HG03139 (cell line): ENCODE measurements at regions not wholly inside any gene's neighbourhood (a gene's known extent, or its start where the extent isn't known, plus 50 kb on each side); places are given as distances from the start of the nearest gene placed in this dataset.

ENCODE experiments used
- ATAC-seq: cut with Tn5 transposase; IDR thresholded peaks from one replicate; pipeline ENCODE4 v1.9.1; 2021; ENCODE audit not compliant: unreplicated experiment

DNA sequence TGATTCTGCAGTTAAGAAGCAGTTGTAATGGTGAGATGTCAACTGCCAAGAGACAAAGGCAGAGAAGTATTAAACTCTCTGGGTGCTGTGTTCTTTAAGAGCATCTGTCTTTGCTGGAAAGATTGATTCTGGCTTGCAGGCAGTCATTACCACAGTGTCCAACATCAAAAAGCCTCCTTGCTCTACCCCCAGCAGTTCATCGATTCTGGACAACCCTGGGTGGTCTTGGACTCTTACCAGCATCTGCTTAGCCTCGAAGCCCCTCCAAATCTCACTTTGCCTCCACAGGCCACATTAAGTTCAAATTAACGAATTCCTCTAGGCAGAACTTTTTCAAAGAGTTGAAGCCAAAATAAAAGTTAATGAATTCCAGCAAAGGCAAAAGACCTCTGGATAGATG lies 1061.4 kb downstream of the TSN start:
- ATAC-seq, result no peak

DNA sequence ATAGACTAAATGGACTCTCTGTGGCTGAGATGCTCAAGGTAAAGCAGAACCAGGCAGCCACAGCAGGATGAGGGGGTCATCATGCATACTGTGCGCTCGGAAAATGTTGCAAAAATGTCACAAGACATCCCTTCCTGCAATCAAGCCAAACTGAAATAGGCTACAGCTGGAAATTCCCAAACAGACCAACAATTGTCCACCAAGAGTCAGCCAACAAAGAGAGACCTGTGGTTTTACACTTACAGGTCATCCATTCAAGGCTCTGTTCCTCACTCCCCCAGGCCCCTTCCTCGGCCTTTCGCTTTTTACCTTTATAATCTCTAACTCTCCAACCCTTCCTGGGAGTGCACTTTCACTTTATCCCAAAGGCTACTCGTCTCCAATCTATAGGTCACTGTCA lies 1066.9 kb downstream of the TSN start:
- no peak for ATAC-seq

DNA sequence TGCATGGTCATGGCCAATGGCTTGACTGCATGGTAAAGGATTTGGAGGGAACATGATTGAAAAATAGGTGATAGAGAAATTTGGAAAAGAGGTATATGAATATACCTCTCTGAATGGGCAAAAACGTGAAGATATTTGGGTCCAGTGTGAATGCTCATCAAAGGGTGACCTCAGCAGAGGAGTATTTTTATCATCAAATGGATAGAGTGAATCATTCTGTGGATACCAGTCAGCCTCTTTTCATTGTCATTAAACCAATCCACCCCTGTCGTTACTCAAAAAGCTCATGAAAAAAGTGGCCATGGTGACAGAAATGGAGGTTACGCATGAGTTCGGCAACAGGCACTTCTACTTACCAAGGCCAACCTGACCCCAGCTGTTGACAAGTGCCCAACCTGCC lies 1074.7 kb downstream of the TSN start:
- no peak for ATAC-seq

DNA sequence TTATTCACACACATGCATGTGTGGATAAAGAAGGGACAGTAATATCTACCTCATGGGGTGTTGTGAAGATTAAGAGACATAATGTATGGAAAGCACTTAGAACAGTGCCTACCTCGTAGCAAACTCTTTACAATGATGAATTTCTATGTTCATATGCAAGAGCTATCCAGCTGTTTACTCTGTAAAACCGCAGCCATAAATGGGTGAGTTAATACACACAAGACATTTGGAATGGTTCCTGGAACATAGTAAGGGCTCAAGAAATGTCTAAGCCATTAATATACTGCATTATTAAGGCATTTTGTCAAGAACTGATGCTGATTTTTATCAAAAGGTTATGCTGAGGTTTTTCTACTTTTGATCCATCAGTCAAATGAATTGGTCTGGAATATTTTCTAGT lies 1076.2 kb downstream of the TSN start:
- no peak for ATAC-seq

DNA sequence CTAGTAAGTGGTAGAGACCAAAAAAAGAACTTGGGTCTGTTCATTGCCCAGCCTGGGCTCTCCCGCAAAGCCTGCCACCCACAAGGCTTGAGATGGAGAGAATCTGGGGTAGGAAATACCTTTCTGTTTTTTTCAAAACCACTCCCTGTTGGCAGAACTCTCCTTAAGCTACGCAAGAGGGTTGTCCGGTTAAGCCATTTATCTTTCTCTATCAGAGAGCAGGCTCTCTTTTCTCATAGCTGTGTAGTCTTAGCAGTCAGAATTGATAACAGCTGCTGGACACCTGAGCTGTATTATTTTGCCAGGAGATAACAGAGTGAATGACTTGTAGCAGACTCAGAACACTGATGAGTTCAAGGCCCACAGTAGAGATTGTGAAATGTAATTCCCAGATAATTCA lies 1088.1 kb downstream of the TSN start:
- no peak for ATAC-seq

DNA sequence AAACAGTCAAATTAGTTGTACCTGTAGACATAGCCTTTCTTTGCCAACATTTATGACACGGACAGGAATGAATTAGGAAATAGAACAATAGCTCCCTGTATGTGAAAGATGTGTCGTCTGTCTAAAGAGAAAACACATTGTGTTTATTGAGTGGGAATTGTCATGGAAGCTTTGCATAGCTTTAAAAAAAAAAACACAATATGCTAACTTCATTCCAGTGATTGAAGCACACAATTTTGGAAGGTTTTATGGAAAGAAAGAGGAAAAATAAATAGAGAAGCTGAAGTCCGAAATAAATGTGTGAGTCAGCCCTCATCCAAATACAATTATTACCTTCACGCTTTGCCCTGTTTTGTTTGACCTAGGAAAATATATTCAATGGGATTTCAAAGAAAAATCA lies 1095.7 kb downstream of the TSN start:
- no peak for ATAC-seq

DNA sequence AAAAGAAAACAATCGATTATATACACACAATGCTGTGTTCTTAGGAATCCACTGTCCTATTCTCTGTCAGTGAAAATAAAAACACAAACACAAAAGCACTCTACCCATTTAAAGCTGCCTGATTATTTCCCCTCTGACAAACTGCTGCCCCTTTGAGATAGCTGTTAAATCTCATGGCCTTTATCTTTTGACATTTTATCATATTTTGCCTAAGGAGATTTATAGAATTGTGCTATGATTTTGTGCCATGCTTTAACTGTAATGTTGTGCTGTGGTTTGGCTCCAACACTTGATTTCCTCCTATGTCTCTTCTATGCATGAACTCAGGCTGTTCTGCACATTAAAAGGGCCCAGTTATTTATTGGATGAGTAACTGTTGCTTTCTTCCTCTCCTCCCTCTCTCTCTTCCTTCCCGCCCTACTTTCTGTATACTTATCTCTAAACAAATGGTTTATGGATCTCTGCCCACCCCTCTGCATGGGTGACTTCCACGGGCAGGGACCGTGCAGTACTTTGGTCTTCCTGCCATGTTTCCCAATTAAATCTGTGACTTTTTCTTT lies 1096.6 kb downstream of the TSN start:
- no peak for ATAC-seq

DNA sequence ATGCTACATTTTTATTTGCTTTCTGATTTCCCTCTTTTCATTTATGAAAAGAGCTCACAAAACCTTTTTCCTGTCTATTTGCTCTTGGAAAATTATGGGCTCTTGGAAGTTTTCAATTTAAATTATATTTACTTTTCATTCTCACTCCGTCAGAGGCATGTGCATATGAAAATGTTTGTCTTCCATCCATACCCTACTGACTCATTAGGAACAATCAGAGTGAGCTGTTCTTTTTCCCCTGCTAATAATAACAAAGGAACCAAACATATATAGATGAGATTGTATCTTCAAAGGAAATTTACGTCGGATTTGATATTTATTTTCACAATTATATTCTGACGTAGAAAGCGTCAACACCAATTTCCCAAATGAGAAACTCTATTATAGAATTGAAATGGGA lies 1101.2 kb downstream of the TSN start:
- ATAC-seq, result no peak

DNA sequence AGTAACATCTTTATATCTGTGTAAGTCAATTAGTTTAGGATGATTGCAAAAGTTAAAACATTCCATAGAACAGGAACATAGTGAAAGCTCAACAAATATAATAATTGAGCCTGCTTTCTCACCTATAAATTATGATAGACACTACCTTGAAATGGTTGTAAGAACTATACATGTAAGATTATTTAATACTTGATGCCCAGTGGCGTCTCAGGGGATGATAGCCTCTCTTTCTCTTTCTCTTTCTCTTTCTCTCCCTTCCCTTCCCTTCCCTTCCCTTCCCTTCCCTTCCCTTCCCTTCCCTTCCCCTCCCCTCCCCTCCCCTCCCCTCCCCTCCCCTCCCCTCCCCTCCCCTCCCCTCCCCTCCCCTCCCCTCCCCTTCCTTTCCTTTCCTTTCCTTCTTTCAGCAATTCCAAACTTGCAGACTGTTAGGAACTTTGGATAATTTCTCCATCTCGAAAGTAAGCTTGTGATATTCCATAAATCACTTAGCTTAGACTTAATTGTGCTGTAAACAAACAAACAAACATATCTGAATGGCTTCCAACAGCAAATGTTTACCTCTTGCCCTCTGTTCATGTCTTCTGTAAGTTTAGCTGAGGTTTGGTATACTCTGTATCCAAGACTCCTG lies 1102.7 kb downstream of the TSN start:
- ATAC-seq, result no peak

DNA sequence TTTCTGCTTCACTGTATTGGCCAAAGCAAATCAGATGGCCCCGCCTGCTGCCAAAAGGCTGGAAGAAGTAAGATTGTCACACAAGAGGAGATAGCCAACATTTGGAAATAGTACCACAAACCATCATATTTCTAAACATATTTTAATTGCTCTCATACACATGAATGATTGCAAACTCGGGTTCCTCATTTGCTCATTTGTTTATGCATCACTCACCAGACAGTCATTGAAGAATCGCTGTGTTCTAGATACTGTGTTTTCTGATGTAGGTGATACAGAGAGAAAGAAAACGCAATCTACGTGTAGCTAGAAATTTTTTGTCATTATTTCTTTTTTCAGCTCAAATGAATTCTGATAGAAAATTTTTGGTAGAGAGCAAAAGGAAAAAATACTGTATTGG lies 1103.4 kb downstream of the TSN start:
- ATAC-seq, result no peak

DNA sequence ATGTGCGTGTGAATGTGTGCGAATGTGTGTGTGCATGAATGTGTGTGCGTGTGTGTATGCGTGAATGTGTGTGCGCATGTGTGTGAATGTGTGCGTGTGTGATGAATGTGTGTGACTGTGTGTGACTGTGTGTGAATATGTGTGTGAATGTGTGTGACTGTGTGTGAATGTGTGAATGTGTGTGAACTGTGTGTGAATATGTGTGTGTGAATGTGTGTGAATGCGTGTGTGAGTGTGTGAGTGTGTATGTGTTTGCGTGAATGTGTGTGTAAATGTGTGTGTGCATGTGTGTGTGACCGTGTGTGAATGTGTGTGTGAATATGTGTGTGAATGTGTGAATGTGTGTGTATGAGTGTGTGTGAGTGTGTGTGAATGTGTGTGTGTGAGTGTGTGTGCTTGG lies 1103.8 kb downstream of the TSN start:
- ATAC-seq, result no peak

DNA sequence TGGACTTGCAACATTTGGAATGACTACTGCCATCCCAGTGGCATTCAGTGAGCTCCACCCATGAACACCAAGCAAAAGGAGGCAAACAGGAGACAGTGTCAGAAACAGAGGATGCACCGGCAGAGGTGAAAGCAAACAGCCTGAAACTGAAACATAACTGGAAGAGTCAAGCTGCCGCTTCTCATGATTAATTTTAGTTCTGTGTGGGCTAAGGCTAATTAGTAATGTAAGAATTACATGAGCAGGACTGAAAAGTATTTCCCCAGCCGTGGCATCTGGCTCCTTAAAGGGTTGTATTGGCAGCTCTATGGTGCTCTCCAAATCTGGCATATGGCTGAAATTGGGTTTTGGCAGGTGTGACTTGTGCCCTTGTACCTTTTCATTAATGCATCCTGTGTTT lies 1108.1 kb downstream of the TSN start:
- ATAC-seq, result no peak

DNA sequence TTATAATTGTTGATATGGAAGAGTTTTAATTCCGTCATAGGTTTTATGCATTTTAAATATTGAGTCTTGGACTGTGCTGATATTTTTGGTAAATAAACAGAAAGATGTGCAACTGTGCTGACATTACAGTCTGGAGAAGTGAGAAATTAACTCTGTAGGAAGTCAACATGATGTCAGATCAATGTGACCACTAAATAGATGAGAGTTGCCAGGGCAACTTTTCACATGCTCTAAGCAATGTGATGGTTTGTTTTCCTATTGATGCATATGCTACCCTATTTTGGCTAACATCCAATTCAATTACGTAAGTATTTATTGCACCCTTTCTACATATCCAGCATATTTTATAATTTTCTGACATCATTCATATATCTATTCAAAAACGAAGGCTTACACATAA lies 1109.3 kb downstream of the TSN start:
- no peak for ATAC-seq

DNA sequence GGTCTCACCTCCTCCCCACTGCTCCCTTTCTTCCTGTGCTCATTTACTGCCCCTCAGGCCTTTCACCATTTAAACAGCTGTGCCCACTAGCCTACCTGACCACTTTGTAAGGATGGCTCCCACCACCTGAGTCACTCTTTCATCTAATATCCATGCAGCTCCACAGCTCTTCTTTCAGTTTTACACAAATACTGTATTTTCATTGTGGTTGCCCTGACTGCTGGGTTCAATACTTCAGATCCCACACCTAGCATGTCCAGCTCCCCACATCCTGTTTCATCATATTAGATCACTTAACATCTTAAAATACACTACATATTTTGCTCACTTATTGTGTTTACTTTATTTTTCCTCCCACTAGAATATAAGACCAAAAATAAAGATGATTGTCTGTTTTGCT lies 1110.6 kb downstream of the TSN start:
- ATAC-seq, result no peak

DNA sequence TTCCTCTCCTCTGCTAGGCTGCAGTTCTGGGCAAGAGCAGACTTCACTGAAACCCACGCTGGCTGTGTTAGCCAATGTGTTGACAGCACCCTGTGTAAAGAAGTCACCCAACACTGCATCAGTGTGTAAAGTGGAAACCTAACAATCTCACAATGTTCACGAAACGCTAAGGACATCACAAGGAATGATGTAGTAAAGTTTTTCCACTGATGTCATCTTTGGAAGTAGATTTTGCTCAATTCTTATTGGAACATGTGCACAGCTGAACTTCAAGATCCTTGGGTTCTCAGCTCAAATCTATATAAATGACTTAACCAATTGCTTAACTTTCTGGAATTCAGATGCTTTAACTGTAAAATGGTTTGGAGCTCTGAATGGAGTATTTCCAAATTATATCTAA lies 1112.5 kb downstream of the TSN start:
- no peak for ATAC-seq

DNA sequence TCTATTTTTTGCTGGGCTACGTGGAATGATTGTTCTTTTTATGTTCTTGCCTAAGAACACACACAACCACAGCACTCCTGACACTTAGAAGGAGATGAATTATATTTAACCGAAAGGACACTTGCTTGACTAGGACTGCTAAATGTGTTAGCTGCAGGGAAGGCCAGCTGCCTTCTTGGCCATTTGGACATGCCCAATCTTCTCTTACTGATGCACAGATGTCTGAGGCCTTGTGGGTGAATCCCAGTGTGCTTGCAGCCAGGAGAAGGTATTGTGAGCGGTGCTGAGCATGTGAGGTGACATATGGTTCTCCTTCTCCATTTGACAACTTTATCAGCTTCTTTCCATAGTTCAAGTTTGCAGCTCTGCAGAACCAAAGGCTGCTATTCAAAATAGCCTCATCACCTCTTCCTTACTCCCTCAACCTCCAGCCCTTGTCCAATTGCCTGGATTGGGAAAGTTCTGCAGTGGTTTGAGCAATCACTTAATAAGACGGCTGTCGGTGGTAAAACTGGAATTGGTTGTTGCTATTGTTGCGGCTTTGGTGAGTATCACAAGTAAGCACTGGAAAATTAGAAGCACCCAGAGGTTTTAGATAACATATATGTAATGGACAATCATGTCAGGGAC lies 1113.3 kb downstream of the TSN start:
- no peak for ATAC-seq

DNA sequence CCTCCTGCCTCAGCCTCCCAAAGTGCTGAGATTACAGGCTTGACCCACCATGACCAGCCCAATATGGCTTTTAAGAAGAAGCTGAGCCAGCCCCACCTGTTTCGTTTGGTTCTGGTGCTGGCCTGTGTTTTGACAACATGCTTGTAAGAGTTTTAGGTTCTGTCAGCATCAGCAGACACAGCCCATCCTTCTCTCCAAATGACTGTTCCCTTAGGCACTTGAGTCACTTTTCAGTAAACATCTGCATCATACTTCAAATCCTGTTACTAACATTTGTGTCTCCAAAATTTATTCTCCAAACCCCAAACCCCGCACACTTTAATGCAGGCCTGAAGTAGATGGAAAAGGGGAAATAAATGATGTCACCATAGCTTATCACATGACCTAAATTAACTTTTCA lies 1118.5 kb downstream of the TSN start:
- ATAC-seq, result no peak

DNA sequence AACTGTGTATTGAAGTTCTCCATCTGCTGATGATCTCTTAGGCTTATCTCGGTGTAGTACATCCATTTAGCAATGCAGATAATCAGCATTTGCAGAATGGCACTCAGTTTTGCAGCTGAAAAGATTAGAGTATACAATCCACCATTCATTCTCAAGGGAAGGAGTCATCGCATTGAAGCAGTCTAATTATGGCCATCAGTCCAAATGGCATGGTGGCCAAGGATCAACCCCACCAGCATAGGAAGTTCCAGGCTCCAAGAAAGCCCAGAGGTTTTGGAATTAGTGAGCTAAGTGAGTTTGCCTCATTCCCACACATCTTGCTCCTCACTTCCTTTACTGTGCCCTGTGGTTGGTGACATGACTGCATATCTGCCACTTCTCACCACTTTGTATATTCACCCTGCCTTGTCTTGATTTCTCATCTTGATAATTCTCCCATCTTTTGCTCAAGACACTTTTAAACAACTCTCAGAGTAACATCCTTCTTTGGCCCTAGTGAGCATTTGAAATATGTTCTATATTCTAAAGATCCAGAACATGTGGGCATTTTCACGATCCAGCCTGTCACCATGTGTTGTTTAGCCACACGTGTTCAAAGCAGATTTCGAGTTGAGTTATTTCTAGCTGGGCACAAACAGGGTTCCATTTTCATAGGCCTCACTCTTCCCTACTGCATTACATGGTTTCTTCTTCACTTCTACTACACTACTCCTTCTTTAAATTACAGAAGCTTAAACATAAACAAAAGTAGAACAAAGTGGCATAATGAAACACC lies 1119.8 kb downstream of the TSN start:
- ATAC-seq, result no peak

DNA sequence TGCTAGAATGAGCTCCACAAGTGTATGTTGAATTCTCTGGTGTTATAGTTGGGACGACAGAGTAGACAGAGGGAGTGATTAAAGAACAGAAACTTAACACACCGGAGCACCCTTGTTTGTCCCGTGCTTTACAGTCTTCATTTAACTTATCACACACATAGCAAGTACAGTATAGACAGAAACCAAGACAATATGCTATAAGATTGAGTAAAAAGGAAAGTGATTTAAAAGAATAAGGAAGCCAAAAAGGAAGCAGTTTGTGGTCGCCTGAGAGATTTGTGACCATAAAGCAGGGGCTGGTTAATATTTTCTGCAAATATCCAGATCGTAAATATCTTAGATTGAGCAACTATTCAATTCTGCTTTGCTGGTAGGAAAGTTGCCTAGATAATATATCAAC lies 1128.4 kb downstream of the TSN start:
- no peak for ATAC-seq

DNA sequence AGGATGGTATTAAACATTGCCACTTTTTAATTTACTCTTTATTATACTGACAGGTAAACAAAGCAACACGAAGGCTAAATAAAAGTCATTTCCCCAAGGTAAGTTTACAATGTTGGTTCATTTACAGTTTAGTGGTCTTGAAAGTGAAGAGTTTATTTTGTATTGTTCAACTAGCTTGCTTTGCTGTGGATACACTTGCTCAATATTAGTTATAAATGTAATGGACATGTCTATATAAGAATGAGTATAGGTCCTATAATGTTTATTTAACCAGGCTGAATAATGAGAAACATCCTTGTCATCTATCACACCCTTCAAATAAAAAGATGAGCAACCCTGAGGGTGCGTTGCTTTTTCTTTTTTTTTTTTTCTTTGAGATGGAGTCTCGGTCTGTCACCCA lies 1129.4 kb downstream of the TSN start:
- ATAC-seq, result no peak

DNA sequence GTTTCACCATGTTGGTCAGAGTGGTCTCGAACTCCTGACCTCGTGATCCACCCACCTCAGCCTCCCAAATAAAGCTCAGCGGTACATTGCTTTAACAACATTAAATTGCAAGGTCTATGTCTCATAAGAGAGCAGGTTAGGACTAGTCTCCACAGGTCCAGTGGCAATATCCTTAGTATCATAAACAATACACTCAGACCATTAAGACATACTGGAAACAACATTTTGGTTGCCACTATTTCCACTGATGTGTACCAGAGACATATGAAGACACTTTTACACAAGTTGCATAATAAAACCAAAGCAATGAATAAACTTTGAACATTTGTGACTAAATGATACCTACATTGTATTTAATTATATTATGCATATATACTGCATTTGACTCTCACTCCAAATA lies 1130.0 kb downstream of the TSN start:
- ATAC-seq, result no peak

DNA sequence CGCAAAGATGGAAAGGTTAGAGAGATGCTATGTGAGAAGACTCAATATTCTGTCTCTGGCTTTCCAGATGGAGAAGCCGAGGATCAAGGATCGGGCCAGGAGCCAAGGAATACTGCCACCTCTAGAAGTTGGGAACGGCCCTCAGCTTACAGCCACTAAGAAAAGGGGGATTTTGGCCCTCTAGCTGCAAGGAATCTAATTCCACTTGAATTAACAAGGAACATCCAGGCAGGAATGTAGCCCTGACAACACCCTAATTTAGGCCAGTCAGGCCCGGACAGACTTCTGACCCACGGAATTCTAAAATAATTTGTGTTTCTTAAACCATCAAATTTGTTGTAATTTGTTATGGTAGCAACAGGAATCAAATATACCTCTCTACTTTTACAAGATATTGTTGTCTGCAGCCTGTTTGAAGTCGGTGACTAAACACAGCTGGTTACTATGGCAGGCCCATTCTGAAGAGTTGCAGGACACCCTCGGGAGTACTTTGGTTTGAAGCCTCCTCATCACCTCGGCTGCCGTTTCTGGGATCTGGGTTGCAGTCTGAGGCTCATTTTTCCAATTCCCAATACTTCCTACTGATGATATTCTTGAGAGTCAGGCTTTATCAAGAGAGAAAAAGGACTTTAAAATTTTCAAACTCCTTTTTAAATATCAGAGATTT lies 1131.2 kb downstream of the TSN start:
- no peak for ATAC-seq
